Testis (tissue), 2 donors: ENCODE measurements at regions not wholly inside any gene's neighbourhood (a gene's known extent, or its start where the extent isn't known, plus 50 kb on each side); places are given as distances from the start of the nearest gene placed in this dataset.

Experiments used
- DNase-seq: peaks from one replicate; pipeline ENCODE4 v3.0.0-alpha.2; 2019
- H3K27ac ChIP-seq, 2 donors: fragments of 200-600 bp; sonication (generic); one replicate each; pipeline ENCODE4 v1.5.1; 2019
- H3K27me3 ChIP-seq: fragments of 200-600 bp; sonication (generic); one replicate; pipeline ENCODE4 v1.5.1; 2019
- H3K36me3 ChIP-seq: fragments of 200-600 bp; sonication (generic); one replicate; pipeline ENCODE4 v1.5.1; 2017; ENCODE audit warnings: low read depth; ENCODE audit errors: missing control alignments
- H3K4me1 ChIP-seq: fragments of 200-600 bp; sonication (generic); one replicate; pipeline ENCODE4 v1.5.1; 2019
- H3K4me3 ChIP-seq, 2 donors: fragments of 200-600 bp; sonication (generic); one replicate each; pipeline ENCODE4 v1.5.1; 2017 to 2019
- H3K9me3 ChIP-seq: fragments of 200-600 bp; sonication (generic); one replicate; pipeline ENCODE4 v1.5.1; 2017
- CTCF ChIP-seq, 3 experiments: fragments of 450-650 bp in 2 of 3; fragments of 200-600 bp in 1 of 3; sonication (generic) in 1 of 3; IDR thresholded peaks; one replicate each; pipeline ENCODE4 v1.5.1; 2016 to 2019; ENCODE audit warnings: antibody characterized with exemption in 3 of 3, mild to moderate bottlenecking in 2 of 3, moderate library complexity in 1 of 3
- POLR2A ChIP-seq: fragments of 450-650 bp; IDR thresholded peaks from one replicate; pipeline ENCODE4 v1.6.1; 2017; ENCODE audit warnings: antibody characterized with exemption, mild to moderate bottlenecking, moderate library complexity
- WGBS, 2 donors: methylation state at CpG; one replicate each; pipeline ENCODE4 v1.1.5; 2018; 5-methylcytosine and 5-hydroxymethylcytosine counted together
- intact Hi-C: fragments of 100-400 bp; cut with DNase I; formaldehyde crosslinking; loops from one replicate; pipeline ENCODE4 v1.15.1; 2023; ENCODE audit warnings: low total_unique reads

GRCh38 chr3:116601206-116601605 lies 108.4 kb upstream of the TUSC7 start:
- WGBS, 2 donors, result 91 to 93% methylated on average over 2 of the region's 2 CpGs
- Histone ChIP-seq H3K27ac (no peak overlapping the region), H3K4me3 (no peak overlapping the region), H3K36me3 (no peaks in the 10 kb centered on the region), H3K4me1 (no peaks in the 10 kb centered on the region), H3K27me3 (no peaks in the 10 kb centered on the region), H3K9me3 (no peaks in the 10 kb centered on the region)
- no peak for DNase-seq
- intact Hi-C loops, result no loop called here
- no peak for TF ChIP-seq POLR2A
- TF ChIP-seq CTCF (IDR thresholded peaks at IDR 0.05), result no peak

DNA sequence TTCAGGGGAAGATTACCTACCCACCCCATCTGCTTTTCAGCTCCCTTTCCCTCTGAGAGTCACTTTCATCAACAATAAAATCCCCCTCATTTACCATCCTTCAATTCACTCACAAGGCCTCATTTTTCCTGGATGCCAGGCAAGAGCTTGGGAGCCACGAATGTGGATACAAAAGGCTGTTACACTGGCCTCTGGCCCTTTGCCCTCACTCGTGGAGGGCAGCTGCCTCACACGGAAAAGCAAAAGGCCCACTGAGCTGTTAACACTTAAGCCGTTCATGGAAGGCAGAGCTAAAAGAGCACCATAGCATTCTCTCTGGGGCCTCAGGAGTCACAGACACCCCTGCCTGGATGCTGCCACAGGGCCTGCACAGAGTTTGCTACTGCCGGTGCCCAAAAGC lies 102.4 kb upstream of the TUSC7 start:
- 92 to 96% methylated on average over 5 of the region's 5 CpGs for WGBS, 2 donors
- H3K9me3 ChIP-seq, result no peaks in the 10 kb centered on the region
- DNase-seq, result no peak

DNA sequence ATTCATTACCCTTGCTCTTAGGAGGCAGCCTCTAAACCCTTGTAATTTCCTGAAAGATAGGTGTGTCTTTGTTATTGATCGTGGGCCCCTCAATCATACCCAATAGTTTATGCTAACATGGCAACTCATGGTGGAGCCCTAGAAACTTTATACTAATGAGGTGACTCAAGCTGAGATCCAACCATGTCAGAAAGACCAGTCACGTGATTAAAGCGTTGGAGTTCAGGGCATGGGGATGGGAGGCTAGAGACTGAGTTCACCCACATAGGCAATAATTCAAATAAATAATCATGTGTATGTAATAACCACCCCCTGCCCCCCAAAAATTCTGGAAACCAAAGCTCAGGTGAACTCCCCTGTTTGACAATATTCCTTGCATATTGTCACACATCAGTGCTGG lies 99.5 kb upstream of the TUSC7 start:
- WGBS, 2 donors, result 94 to 95% methylated on average over 3 of the region's 3 CpGs
- no peaks in the 10 kb centered on the region for H3K36me3 ChIP-seq
- H3K4me3 ChIP-seq, result no peak overlapping the region
- no peaks in the 10 kb centered on the region for H3K4me1 ChIP-seq
- no peaks in the 10 kb centered on the region for H3K27me3 ChIP-seq
- TF ChIP-seq CTCF (IDR thresholded peaks at IDR 0.05) (no peak), POLR2A (no peak)
- no peak overlapping the region for H3K27ac ChIP-seq
- no peak for DNase-seq
- intact Hi-C loops, result no loop called here
- H3K9me3 ChIP-seq, result no peaks in the 10 kb centered on the region

More for the DNA sequence above, 102.4 kb upstream of the TUSC7 start:
- no peak overlapping the region for H3K27ac ChIP-seq
- no peaks in the 10 kb centered on the region for H3K27me3 ChIP-seq
- intact Hi-C loops, result no loop called here
- TF ChIP-seq POLR2A (no peak), CTCF (IDR thresholded peaks at IDR 0.05) (no peak)
- H3K4me3 ChIP-seq, result no peak overlapping the region
- H3K4me1 ChIP-seq, result no peaks in the 10 kb centered on the region
- H3K36me3 ChIP-seq, result no peaks in the 10 kb centered on the region

DNA sequence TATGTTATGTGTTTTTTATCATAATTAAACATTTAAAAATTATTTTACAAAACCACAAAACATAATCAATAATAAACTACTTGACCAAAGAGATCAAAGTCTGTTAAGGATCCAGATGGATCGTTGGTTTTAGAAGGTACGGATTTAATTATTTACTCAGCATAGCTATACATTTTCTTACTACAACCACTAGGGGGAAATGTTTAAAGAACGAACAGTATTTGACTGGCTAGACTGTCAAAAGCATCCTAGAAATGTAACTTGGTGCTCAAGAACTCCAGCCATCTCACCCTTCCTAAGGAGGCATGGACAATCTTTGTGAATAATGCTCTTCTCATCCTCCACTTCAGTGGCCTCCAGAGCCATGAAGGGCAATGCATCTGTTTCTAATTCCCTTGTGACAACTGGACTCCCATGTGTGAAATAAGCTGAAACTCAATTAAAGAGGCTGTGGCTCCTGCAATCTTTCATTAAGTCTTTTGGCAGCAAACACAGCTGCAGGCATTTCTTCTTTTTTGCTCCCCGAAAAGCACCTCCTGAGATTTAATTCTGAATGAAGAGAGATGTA lies 94.7 kb upstream of the TUSC7 start:
- 67 to 77% methylated on average over 4 of the region's 4 CpGs for WGBS, 2 donors
- no peaks in the 10 kb centered on the region for H3K36me3 ChIP-seq

More for the DNA sequence above, 94.7 kb upstream of the TUSC7 start:
- peak in 2 of 3 experiments; percentile 22 to 53 for TF ChIP-seq CTCF (IDR thresholded peaks at IDR 0.05)
- TF ChIP-seq POLR2A, result no peak
- no peak for DNase-seq
- no peak overlapping the region for H3K27ac ChIP-seq
- no peaks in the 10 kb centered on the region for H3K4me1 ChIP-seq
- no peaks in the 10 kb centered on the region for H3K9me3 ChIP-seq
- H3K27me3 ChIP-seq, result no peaks in the 10 kb centered on the region
- intact Hi-C loops, result no loop called here
- no peak overlapping the region for H3K4me3 ChIP-seq
